ENCODE measurements at regions not wholly inside any gene's neighbourhood (a gene's known extent, or its start where the extent isn't known, plus 50 kb on each side); places are given as distances from the start of the nearest gene placed in this dataset.
"Not testable (repeated sequence)": the region's sequence is repeated elsewhere in the genome, so short reads cannot be mapped to it uniquely, and the experiment has no call there.

GRCh38 chr4:165548702-165549101 lies 169.9 kb downstream of the CPE start:
- CTCF ChIA-PET = interaction anchor here (1.8 kb wide), 1 partner anchor 12 kb away, joined by 7 read pairs; no protein-coding TSS in a partner anchor
- POLR2A ChIA-PET = no interaction called here
- Mint-ChIP-seq H3K9me3 (no peaks in the 10 kb centered on the region), H3K27ac (no peak overlapping the region), H3K27me3 (no peaks in the 10 kb centered on the region), H3K4me3 (no peak overlapping the region), H3K36me3 (no peaks in the 10 kb centered on the region), H3K4me1 (ENCODE audit: low read depth) (peaks cover 13% of the 10 kb centered on the region)
- intact Hi-C loops (cut with micrococcal nuclease) = loop anchor here (1.0 kb wide), 1 partner anchor 8 kb away; no protein-coding TSS in a partner anchor
- no peak for DNase-seq

- DNase-seq = no peak
- intact Hi-C loops (cut with micrococcal nuclease) = no loop called here
- H3K9me3 Mint-ChIP-seq = no peaks in the 10 kb centered on the region
- no peaks in the 10 kb centered on the region for H3K36me3 Mint-ChIP-seq
- ChIA-PET CTCF (no interaction called here), POLR2A (no interaction called here)
- H3K27me3 Mint-ChIP-seq = no peaks in the 10 kb centered on the region
- H3K4me1 Mint-ChIP-seq (ENCODE audit: low read depth) = peaks cover 2% of the 10 kb centered on the region
- no peak overlapping the region for H3K4me3 Mint-ChIP-seq
- H3K27ac Mint-ChIP-seq = no peak overlapping the region
Measured at GRCh38 chr4:165553221-165553810, 174.5 kb downstream of the CPE start.

- no peaks in the 10 kb centered on the region for H3K36me3 Mint-ChIP-seq
- ChIA-PET POLR2A (no interaction called here), CTCF (no interaction called here)
- no peaks in the 10 kb centered on the region for H3K4me1 Mint-ChIP-seq (ENCODE audit: low read depth)
- H3K9me3 Mint-ChIP-seq = no peaks in the 10 kb centered on the region
- intact Hi-C loops (cut with micrococcal nuclease) = no loop called here
- DNase-seq = no peak
- no peaks in the 10 kb centered on the region for H3K27me3 Mint-ChIP-seq
- no peak overlapping the region for H3K27ac Mint-ChIP-seq
- H3K4me3 Mint-ChIP-seq = no peak overlapping the region
Measured at GRCh38 chr4:165555302-165555701, 176.5 kb downstream of the CPE start.

- DNase-seq = no peak
- no peaks in the 10 kb centered on the region for H3K4me1 Mint-ChIP-seq (ENCODE audit: low read depth)
- H3K4me3 Mint-ChIP-seq = no peak overlapping the region
- no peak overlapping the region for H3K27ac Mint-ChIP-seq
- H3K9me3 Mint-ChIP-seq = no peaks in the 10 kb centered on the region
- intact Hi-C loops (cut with micrococcal nuclease) = no loop called here
- ChIA-PET POLR2A (no interaction called here), CTCF (no interaction called here)
- no peaks in the 10 kb centered on the region for H3K36me3 Mint-ChIP-seq
- no peaks in the 10 kb centered on the region for H3K27me3 Mint-ChIP-seq
Measured at GRCh38 chr4:165556383-165556782, 177.6 kb downstream of the CPE start.

- intact Hi-C loops (cut with micrococcal nuclease) = no loop called here
- ChIA-PET POLR2A (no interaction called here), CTCF (no interaction called here)
- H3K9me3 Mint-ChIP-seq = no peaks in the 10 kb centered on the region
- no peaks in the 10 kb centered on the region for H3K36me3 Mint-ChIP-seq
- H3K4me3 Mint-ChIP-seq = no peak overlapping the region
- peaks cover 3% of the 10 kb centered on the region for H3K27me3 Mint-ChIP-seq
- no peaks in the 10 kb centered on the region for H3K4me1 Mint-ChIP-seq (ENCODE audit: low read depth)
- H3K27ac Mint-ChIP-seq = no peak overlapping the region
- no peak for DNase-seq
Measured at GRCh38 chr4:165560941-165561340, 182.1 kb downstream of the CPE start.

- intact Hi-C loops (cut with micrococcal nuclease) = no loop called here
- CTCF ChIA-PET = no interaction called here
- Mint-ChIP-seq H3K4me1 (ENCODE audit: low read depth) (no peaks in the 10 kb centered on the region), H3K36me3 (no peaks in the 10 kb centered on the region), H3K27me3 (peaks cover 6% of the 10 kb centered on the region), H3K4me3 (no peak overlapping the region), H3K27ac (no peak overlapping the region), H3K9me3 (no peaks in the 10 kb centered on the region)
- no peak for DNase-seq
- POLR2A ChIA-PET = no interaction called here
Measured at GRCh38 chr4:165563851-165564250, 185.0 kb downstream of the CPE start.

- ChIA-PET CTCF (no interaction called here), POLR2A (no interaction called here)
- H3K27me3 Mint-ChIP-seq = peaks cover 3% of the 10 kb centered on the region
- no peaks in the 10 kb centered on the region for H3K9me3 Mint-ChIP-seq
- H3K27ac Mint-ChIP-seq = no peak overlapping the region
- DNase-seq = no peak
- H3K4me1 Mint-ChIP-seq (ENCODE audit: low read depth) = no peaks in the 10 kb centered on the region
- H3K36me3 Mint-ChIP-seq = no peaks in the 10 kb centered on the region
- no peak overlapping the region for H3K4me3 Mint-ChIP-seq
- intact Hi-C loops (cut with micrococcal nuclease) = no loop called here
Measured at GRCh38 chr4:165569031-165569430, 190.2 kb downstream of the CPE start.

GRCh38 chr4:165571476-165571875 lies 192.7 kb downstream of the CPE start:
- H3K27ac Mint-ChIP-seq; H3K4me3 Mint-ChIP-seq; CTCF ChIA-PET; POLR2A ChIA-PET; H3K9me3 Mint-ChIP-seq; H3K4me1 Mint-ChIP-seq (ENCODE audit: low read depth); DNase-seq; H3K27me3 Mint-ChIP-seq; H3K36me3 Mint-ChIP-seq: not testable (repeated sequence)
- intact Hi-C loops (cut with micrococcal nuclease) = loop anchor here (1.0 kb wide), 1 partner anchor 9 kb away; no protein-coding TSS in a partner anchor

GRCh38 chr4:165580351-165580905 lies 201.6 kb downstream of the CPE start:
- H3K36me3 Mint-ChIP-seq = no peaks in the 10 kb centered on the region
- intact Hi-C loops (cut with micrococcal nuclease) = loop anchor here (1.0 kb wide), 1 partner anchor 9 kb away; no protein-coding TSS in a partner anchor
- H3K4me3 Mint-ChIP-seq = no peak overlapping the region
- H3K4me1 Mint-ChIP-seq (ENCODE audit: low read depth) = no peaks in the 10 kb centered on the region
- no peaks in the 10 kb centered on the region for H3K9me3 Mint-ChIP-seq
- ChIA-PET POLR2A (no interaction called here), CTCF (interaction anchor here (0.6 to 0.8 kb wide), 2 partner anchors 9 to 121 kb away, joined by 3 read pairs; no protein-coding TSS in a partner anchor)
- no peak for DNase-seq
- H3K27me3 Mint-ChIP-seq = no peaks in the 10 kb centered on the region
- no peak overlapping the region for H3K27ac Mint-ChIP-seq

GRCh38 chr4:165583341-165583740 lies 204.5 kb downstream of the CPE start:
- intact Hi-C loops (cut with micrococcal nuclease) = no loop called here
- no peaks in the 10 kb centered on the region for H3K27me3 Mint-ChIP-seq
- H3K4me1 Mint-ChIP-seq (ENCODE audit: low read depth) = no peaks in the 10 kb centered on the region
- ChIA-PET POLR2A (no interaction called here), CTCF (no interaction called here)
- no peaks in the 10 kb centered on the region for H3K36me3 Mint-ChIP-seq
- DNase-seq = no peak
- H3K4me3 Mint-ChIP-seq = no peak overlapping the region
- no peaks in the 10 kb centered on the region for H3K9me3 Mint-ChIP-seq
- H3K27ac Mint-ChIP-seq = no peak overlapping the region

- ChIA-PET POLR2A (no interaction called here), CTCF (no interaction called here)
- H3K27me3 Mint-ChIP-seq = peaks cover under 1% of the 10 kb centered on the region
- H3K27ac Mint-ChIP-seq = no peak overlapping the region
- H3K4me3 Mint-ChIP-seq = no peak overlapping the region
- no peak for DNase-seq
- H3K36me3 Mint-ChIP-seq = no peaks in the 10 kb centered on the region
- H3K9me3 Mint-ChIP-seq = no peaks in the 10 kb centered on the region
- no peaks in the 10 kb centered on the region for H3K4me1 Mint-ChIP-seq (ENCODE audit: low read depth)
- intact Hi-C loops (cut with micrococcal nuclease) = no loop called here
Measured at GRCh38 chr4:165584916-165585315, 206.1 kb downstream of the CPE start.

- no peak for DNase-seq
- Mint-ChIP-seq H3K4me1 (ENCODE audit: low read depth) (no peaks in the 10 kb centered on the region), H3K4me3 (no peak overlapping the region), H3K27me3 (peaks cover 3% of the 10 kb centered on the region), H3K9me3 (no peaks in the 10 kb centered on the region), H3K27ac (no peak overlapping the region), H3K36me3 (no peaks in the 10 kb centered on the region)
- ChIA-PET POLR2A (no interaction called here), CTCF (interaction anchor here (0.5 kb wide), 1 partner anchor 8 kb away, joined by 3 read pairs; no protein-coding TSS in a partner anchor)
- intact Hi-C loops (cut with micrococcal nuclease) = no loop called here
Measured at GRCh38 chr4:165588534-165589315, 209.9 kb downstream of the CPE start.

GRCh38 chr4:165592386-165592785 lies 213.6 kb downstream of the CPE start:
- H3K4me3 Mint-ChIP-seq = no peak overlapping the region
- ChIA-PET POLR2A (no interaction called here), CTCF (no interaction called here)
- H3K9me3 Mint-ChIP-seq = no peaks in the 10 kb centered on the region
- intact Hi-C loops (cut with micrococcal nuclease) = no loop called here
- H3K27ac Mint-ChIP-seq = no peak overlapping the region
- peaks cover 3% of the 10 kb centered on the region for H3K27me3 Mint-ChIP-seq
- H3K4me1 Mint-ChIP-seq (ENCODE audit: low read depth) = no peaks in the 10 kb centered on the region
- no peaks in the 10 kb centered on the region for H3K36me3 Mint-ChIP-seq
- DNase-seq = no peak

Data from activated CD4-positive, alpha-beta memory T cell treated with anti-CD3 and anti-CD28 coated beads for 36 hours (primary cell).